Loucy (cell line): ENCODE measurements at regions not wholly inside any gene's neighbourhood (a gene's known extent, or its start where the extent isn't known, plus 50 kb on each side); places are given as distances from the start of the nearest gene placed in this dataset.
A peak's percentile ranks its signal among the peaks of the same experiment; 100 is the strongest.
"Not testable (repeated sequence)": the region's sequence is repeated elsewhere in the genome, so short reads cannot be mapped to it uniquely, and the experiment has no call there.

Experiments
- H2AFZ ChIP-seq: fragments of 200-600 bp; sonication (generic); 2 replicates; pipeline ENCODE4 v1.6.0; 2016; ENCODE audit warnings: antibody characterized with exemption, mild to moderate bottlenecking, low read length, moderate library complexity
- H3F3A ChIP-seq: fragments of 200-600 bp; 2 replicates; pipeline ENCODE4 v1.6.0; 2016; ENCODE audit warnings: antibody characterized with exemption, low read depth, mild to moderate bottlenecking
- H3K27me3 ChIP-seq: fragments of 200-600 bp; sonication (generic); 2 replicates; pipeline ENCODE4 v1.6.1; 2014; ENCODE audit warnings: low read length, mild to moderate bottlenecking; ENCODE audit not compliant: insufficient read depth, poor library complexity, severe bottlenecking
- H3K36me3 ChIP-seq: fragments of 200-600 bp; sonication (generic); 2 replicates; pipeline ENCODE4 v1.6.1; 2016; ENCODE audit warnings: low read length; ENCODE audit not compliant: insufficient read depth
- H3K4me1 ChIP-seq: fragments of 200-600 bp; sonication (generic); 2 replicates; pipeline ENCODE4 v1.5.1; 2014; ENCODE audit warnings: low read length, mild to moderate bottlenecking; ENCODE audit not compliant: insufficient read depth, poor library complexity, severe bottlenecking
- H3K4me2 ChIP-seq: fragments of 200-600 bp; sonication (generic); 2 replicates; pipeline ENCODE4 v1.6.0; 2014; ENCODE audit warnings: antibody characterized with exemption, low read length, low read depth, mild to moderate bottlenecking; ENCODE audit not compliant: poor library complexity, severe bottlenecking
- H3K4me3 ChIP-seq: fragments of 200-600 bp; sonication (generic); 2 replicates; pipeline ENCODE4 v1.5.1; 2014; ENCODE audit warnings: low read length, mild to moderate bottlenecking, mixed read lengths; ENCODE audit not compliant: poor library complexity, severe bottlenecking
- H3K79me2 ChIP-seq: fragments of 200-600 bp; sonication (generic); 2 replicates; pipeline ENCODE4 v1.6.1; 2014; ENCODE audit warnings: low read length; ENCODE audit not compliant: insufficient read depth
- H3K9ac ChIP-seq: fragments of 200-600 bp; sonication (generic); 2 replicates; pipeline ENCODE4 v1.6.0; 2014; ENCODE audit warnings: mild to moderate bottlenecking, low read depth, low read length, moderate library complexity; ENCODE audit not compliant: poor library complexity, severe bottlenecking
- H3K9me2 ChIP-seq: fragments of 200-600 bp; sonication (generic); replicated peaks from 2 replicates; pipeline ENCODE4 v1.6.1; 2016; ENCODE audit warnings: low read depth, low read length, mixed read lengths
- H3K9me3 ChIP-seq: fragments of 200-600 bp; sonication (generic); 2 replicates; pipeline ENCODE4 v1.6.1; 2014; ENCODE audit warnings: mild to moderate bottlenecking, antibody characterized with exemption, low read length, low read depth; ENCODE audit not compliant: insufficient read depth
- H4K20me1 ChIP-seq: fragments of 200-600 bp; sonication (generic); 2 replicates; pipeline ENCODE4 v1.6.0; 2014; ENCODE audit warnings: antibody characterized with exemption, low read length, mild to moderate bottlenecking; ENCODE audit not compliant: insufficient read depth, poor library complexity, severe bottlenecking
- EZH2phosphoT487 ChIP-seq: fragments of 200-600 bp; IDR thresholded peaks from 2 replicates; pipeline ENCODE4 v1.6.1; 2018; ENCODE audit warnings: antibody characterized with exemption, mild to moderate bottlenecking, moderate library complexity, borderline replicate concordance
- TF ChIP-seq, protein P1 (sequence below): fragments of 200-600 bp; sonication (generic); conservative IDR thresholded peaks from 2 replicates; pipeline ENCODE4 v1.5.1; 2014; ENCODE audit warnings: mild to moderate bottlenecking, antibody characterized with exemption, low read length

DNA sequence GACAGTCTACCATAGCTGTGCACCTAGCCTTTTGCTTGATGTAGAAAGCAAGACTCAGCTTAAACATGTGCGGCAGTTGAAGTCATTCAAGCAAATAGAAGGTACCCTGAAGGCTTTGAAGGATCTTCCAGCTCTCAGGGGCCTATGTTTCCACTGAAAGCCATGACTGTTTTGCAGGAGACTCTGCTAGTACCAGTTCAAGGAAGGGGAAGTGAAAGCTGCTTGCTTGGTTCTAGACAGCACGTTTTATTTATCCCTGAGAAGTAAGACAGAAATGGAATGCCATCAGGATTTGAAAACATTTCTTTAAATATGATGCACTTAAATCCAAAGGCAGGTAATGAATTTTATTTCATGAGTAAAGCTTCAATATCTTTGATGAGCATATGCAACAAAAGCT, 311.4 kb downstream of the PDCD6IP start:
- TF ChIP-seq EZH2phosphoT487, result no peak
- TF ChIP-seq, protein P1, sequence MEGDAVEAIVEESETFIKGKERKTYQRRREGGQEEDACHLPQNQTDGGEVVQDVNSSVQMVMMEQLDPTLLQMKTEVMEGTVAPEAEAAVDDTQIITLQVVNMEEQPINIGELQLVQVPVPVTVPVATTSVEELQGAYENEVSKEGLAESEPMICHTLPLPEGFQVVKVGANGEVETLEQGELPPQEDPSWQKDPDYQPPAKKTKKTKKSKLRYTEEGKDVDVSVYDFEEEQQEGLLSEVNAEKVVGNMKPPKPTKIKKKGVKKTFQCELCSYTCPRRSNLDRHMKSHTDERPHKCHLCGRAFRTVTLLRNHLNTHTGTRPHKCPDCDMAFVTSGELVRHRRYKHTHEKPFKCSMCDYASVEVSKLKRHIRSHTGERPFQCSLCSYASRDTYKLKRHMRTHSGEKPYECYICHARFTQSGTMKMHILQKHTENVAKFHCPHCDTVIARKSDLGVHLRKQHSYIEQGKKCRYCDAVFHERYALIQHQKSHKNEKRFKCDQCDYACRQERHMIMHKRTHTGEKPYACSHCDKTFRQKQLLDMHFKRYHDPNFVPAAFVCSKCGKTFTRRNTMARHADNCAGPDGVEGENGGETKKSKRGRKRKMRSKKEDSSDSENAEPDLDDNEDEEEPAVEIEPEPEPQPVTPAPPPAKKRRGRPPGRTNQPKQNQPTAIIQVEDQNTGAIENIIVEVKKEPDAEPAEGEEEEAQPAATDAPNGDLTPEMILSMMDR, result no peak
- H3K79me2 ChIP-seq, result no peaks in the 10 kb centered on the region
- no peaks in the 10 kb centered on the region for H3K9me2 ChIP-seq
- H3K9ac ChIP-seq, result no peak overlapping the region
- peaks cover 46% of the 10 kb centered on the region for H3K4me1 ChIP-seq
- no peaks in the 10 kb centered on the region for H3F3A ChIP-seq
- no peaks in the 10 kb centered on the region for H4K20me1 ChIP-seq
- H2AFZ ChIP-seq, result peak overlapping the region; percentile 47; the same call in 1 of the 2 replicates
- no peaks in the 10 kb centered on the region for H3K9me3 ChIP-seq
- no peaks in the 10 kb centered on the region for H3K27me3 ChIP-seq
- H3K36me3 ChIP-seq, result no peaks in the 10 kb centered on the region
- H3K4me3 ChIP-seq, result no peak overlapping the region
- no peak overlapping the region for H3K4me2 ChIP-seq

DNA sequence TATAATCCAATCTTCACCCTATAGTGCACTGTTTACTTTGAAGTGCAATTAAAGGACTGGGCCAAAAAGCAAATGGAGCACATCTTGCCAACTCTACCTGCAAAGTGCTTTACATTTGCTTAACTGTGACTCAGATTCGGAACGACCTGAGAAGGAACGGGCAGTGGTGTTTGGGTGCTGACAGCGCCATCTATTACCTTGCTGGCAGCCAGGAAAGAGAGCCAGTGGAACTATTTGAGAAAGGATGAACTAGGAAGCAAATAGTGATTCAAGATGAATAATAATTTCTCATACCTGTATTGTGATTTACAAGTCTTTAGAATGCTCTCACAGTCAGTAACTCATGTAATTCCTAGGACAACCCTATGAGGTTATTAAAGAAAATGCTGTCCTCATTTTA, 312.9 kb downstream of the PDCD6IP start:
- H3K27me3 ChIP-seq, result no peaks in the 10 kb centered on the region
- no peak overlapping the region for H3K4me2 ChIP-seq
- peaks cover 42% of the 10 kb centered on the region for H3K4me1 ChIP-seq
- no peak overlapping the region for H3K9ac ChIP-seq
- no peaks in the 10 kb centered on the region for H3F3A ChIP-seq
- H2AFZ ChIP-seq, result 0 out of 2 replicates have a peak overlapping the region, but pooled peaks have one; percentile 29
- H3K36me3 ChIP-seq, result no peaks in the 10 kb centered on the region
- no peaks in the 10 kb centered on the region for H3K79me2 ChIP-seq
- no peaks in the 10 kb centered on the region for H3K9me3 ChIP-seq
- H4K20me1 ChIP-seq, result no peaks in the 10 kb centered on the region
- no peak overlapping the region for H3K4me3 ChIP-seq
- H3K9me2 ChIP-seq, result no peaks in the 10 kb centered on the region
- TF ChIP-seq, protein P1, result no peak
- no peak for TF ChIP-seq EZH2phosphoT487

DNA sequence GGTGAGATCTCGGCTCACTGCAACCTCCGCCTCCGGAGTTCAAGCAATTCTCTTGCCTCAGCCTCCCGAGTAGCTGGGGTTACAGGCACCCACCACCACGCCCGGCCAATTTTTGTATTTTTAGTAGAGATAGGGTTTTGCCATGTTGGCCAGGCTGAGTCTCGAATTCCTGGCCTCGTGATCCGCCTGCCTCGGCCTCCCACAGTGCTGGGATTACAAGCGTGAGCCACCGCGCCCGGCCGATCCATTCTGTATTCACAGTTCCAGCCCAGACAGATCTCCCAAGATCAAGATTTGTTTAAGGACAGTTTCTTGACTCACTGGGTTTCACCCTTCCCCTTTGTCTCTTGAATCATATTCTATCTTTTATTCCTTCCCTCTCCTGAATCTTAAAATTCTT, 313.8 kb downstream of the PDCD6IP start:
- H3K9me3 ChIP-seq, H3F3A ChIP-seq, H3K9ac ChIP-seq, H4K20me1 ChIP-seq, H3K9me2 ChIP-seq, H3K27me3 ChIP-seq, H3K36me3 ChIP-seq, H2AFZ ChIP-seq, H3K79me2 ChIP-seq, H3K4me3 ChIP-seq, H3K4me2 ChIP-seq: not testable (repeated sequence)
- H3K4me1 ChIP-seq, result peaks cover 37% of the 10 kb centered on the region

DNA sequence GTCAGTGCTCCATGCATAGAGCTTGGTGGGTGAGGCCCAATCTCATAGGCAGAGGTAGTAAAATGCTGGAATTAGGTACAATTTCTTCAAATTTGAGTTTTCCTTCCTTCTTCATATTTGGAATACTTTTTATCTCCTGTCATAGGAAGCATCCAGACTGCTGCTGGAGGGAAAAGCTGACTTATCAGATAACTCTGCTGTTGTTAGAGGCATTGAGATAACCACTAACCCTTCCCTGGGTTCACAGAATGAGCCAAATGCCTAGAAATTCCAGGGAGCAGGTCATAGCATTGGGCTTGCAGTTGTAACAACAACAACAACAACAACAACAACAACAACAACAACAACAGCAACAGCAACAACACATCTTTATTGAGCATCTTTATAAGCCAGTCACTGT, 332.7 kb downstream of the PDCD6IP start:
- Histone ChIP-seq H4K20me1 (no peaks in the 10 kb centered on the region), H3K79me2 (no peaks in the 10 kb centered on the region), H3K4me1 (peaks cover 20% of the 10 kb centered on the region)

More for the DNA sequence above, 332.7 kb downstream of the PDCD6IP start:
- Histone ChIP-seq H2AFZ (no peak overlapping the region), H3K9me2 (no peaks in the 10 kb centered on the region), H3K9me3 (0 out of 2 replicates have a peak, but pooled peaks cover 8% of the 10 kb centered on the region), H3K4me3 (no peak overlapping the region), H3K4me2 (no peak overlapping the region), H3K36me3 (no peaks in the 10 kb centered on the region), H3K9ac (no peak overlapping the region), H3F3A (no peaks in the 10 kb centered on the region), H3K27me3 (no peaks in the 10 kb centered on the region)
- TF ChIP-seq, protein P1, result no peak
- TF ChIP-seq EZH2phosphoT487, result no peak
